LNCAP (cell line): ENCODE measurements at regions not wholly inside any gene's neighbourhood (a gene's known extent, or its start where the extent isn't known, plus 50 kb on each side); places are given as distances from the start of the nearest gene placed in this dataset.

Experiments used
- CTCF ChIP-seq: fragments of 450-650 bp; IDR thresholded peaks from 2 replicates; pipeline ENCODE4 v1.5.1; 2017; ENCODE audit warnings: mild to moderate bottlenecking

GRCh38 chr14:56514663-56515371, 64.8 kb upstream of the TMEM260 start:
- TF ChIP-seq CTCF = no peak

GRCh38 chr14:56515739-56516138, 63.9 kb upstream of the TMEM260 start:
- no peak for TF ChIP-seq CTCF

- no peak for TF ChIP-seq CTCF
These were observed 57.2 kb upstream of the TMEM260 start for GRCh38 chr14:56522403-56522802.

- no peak for TF ChIP-seq CTCF
These were observed 54.5 kb upstream of the TMEM260 start for GRCh38 chr14:56524971-56525677.

- TF ChIP-seq CTCF = no peak
These were observed 50.7 kb upstream of the TMEM260 start for GRCh38 chr14:56528927-56529326.
